ENCODE measurements at regions not wholly inside any gene's neighbourhood (a gene's known extent, or its start where the extent isn't known, plus 50 kb on each side); places are given as distances from the start of the nearest gene placed in this dataset.

DNA sequence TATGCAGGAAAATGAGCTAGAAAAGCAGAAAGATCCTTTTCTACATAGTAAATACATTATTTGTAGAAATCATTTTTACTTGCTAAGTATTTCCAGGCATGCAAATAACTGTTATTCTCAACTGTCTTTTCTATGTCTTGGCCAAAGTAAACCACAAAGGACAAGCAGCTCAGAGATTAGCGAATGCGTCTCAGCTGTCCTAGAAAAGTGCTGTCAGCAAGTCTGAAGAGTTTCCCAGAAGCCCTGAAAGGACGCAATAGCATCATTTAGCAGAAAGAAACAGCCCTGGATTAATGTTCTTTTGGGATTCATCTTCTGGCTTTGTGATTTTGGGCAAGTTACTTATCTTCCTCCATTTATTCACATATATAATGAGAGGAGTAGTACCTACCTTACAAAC, 100.3 kb downstream of the ZIC1 start:
- Histone ChIP-seq H3K79me2 (replicated peaks; ENCODE audit: insufficient read depth) (no peaks in the 10 kb centered on the region), H3K4me3 (no peak overlapping the region), H3K27me3 (ENCODE audit: insufficient read depth) (no peaks in the 10 kb centered on the region), H2AFZ (no peak overlapping the region), H3K9me2 (ENCODE audit: insufficient read depth) (no peaks in the 10 kb centered on the region), H3K27ac (ENCODE audit: low read depth) (no peak overlapping the region), H3K36me3 (ENCODE audit: insufficient read depth) (no peaks in the 10 kb centered on the region), H3K4me2 (no peak overlapping the region), H3K4me1 (ENCODE audit: insufficient read depth) (no peaks in the 10 kb centered on the region; the same call in 1 of the 2 replicates), H4K20me1 (replicated peaks; ENCODE audit: insufficient read depth) (no peaks in the 10 kb centered on the region), H3F3A (replicated peaks; ENCODE audit: low read depth) (no peaks in the 10 kb centered on the region)
- DNase-seq (ENCODE audit: low spot score) (no peak), ATAC-seq (no peak)
- Mint-ChIP-seq H3K4me1 (peaks cover 8% of the 10 kb centered on the region; the same call in 2 of the 3 replicates), H3K4me3 (no peak overlapping the region), H3K27ac (no peak overlapping the region), H3K9me3 (no peaks in the 10 kb centered on the region), H3K36me3 (ENCODE audit: low read depth) (no peaks in the 10 kb centered on the region), H3K27me3 (ENCODE audit: insufficient read depth, low read depth, poor library complexity) (no peaks in the 10 kb centered on the region)
- TF ChIP-seq, protein P1, sequence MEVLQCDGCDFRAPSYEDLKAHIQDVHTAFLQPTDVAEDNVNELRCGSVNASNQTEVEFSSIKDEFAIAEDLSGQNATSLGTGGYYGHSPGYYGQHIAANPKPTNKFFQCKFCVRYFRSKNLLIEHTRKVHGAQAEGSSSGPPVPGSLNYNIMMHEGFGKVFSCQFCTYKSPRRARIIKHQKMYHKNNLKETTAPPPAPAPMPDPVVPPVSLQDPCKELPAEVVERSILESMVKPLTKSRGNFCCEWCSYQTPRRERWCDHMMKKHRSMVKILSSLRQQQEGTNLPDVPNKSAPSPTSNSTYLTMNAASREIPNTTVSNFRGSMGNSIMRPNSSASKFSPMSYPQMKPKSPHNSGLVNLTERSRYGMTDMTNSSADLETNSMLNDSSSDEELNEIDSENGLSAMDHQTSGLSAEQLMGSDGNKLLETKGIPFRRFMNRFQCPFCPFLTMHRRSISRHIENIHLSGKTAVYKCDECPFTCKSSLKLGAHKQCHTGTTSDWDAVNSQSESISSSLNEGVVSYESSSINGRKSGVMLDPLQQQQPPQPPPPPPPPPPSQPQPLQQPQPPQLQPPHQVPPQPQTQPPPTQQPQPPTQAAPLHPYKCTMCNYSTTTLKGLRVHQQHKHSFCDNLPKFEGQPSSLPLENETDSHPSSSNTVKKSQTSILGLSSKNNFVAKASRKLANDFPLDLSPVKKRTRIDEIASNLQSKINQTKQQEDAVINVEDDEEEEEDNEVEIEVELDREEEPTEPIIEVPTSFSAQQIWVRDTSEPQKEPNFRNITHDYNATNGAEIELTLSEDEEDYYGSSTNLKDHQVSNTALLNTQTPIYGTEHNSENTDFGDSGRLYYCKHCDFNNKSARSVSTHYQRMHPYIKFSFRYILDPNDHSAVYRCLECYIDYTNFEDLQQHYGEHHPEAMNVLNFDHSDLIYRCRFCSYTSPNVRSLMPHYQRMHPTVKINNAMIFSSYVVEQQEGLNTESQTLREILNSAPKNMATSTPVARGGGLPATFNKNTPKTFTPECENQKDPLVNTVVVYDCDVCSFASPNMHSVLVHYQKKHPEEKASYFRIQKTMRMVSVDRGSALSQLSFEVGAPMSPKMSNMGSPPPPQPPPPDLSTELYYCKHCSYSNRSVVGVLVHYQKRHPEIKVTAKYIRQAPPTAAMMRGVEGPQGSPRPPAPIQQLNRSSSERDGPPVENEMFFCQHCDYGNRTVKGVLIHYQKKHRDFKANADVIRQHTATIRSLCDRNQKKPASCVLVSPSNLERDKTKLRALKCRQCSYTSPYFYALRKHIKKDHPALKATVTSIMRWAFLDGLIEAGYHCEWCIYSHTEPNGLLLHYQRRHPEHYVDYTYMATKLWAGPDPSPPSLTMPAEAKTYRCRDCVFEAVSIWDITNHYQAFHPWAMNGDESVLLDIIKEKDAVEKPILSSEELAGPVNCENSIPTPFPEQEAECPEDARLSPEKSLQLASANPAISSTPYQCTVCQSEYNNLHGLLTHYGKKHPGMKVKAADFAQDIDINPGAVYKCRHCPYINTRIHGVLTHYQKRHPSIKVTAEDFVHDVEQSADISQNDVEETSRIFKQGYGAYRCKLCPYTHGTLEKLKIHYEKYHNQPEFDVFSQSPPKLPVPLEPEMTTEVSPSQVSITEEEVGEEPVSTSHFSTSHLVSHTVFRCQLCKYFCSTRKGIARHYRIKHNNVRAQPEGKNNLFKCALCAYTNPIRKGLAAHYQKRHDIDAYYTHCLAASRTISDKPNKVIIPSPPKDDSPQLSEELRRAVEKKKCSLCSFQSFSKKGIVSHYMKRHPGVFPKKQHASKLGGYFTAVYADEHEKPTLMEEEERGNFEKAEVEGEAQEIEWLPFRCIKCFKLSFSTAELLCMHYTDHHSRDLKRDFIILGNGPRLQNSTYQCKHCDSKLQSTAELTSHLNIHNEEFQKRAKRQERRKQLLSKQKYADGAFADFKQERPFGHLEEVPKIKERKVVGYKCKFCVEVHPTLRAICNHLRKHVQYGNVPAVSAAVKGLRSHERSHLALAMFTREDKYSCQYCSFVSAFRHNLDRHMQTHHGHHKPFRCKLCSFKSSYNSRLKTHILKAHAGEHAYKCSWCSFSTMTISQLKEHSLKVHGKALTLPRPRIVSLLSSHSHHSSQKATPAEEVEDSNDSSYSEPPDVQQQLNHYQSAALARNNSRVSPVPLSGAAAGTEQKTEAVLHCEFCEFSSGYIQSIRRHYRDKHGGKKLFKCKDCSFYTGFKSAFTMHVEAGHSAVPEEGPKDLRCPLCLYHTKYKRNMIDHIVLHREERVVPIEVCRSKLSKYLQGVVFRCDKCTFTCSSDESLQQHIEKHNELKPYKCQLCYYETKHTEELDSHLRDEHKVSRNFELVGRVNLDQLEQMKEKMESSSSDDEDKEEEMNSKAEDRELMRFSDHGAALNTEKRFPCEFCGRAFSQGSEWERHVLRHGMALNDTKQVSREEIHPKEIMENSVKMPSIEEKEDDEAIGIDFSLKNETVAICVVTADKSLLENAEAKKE (CRISPR knock-in tag; IDR thresholded peaks at IDR 0.05): no peak
- TF ChIP-seq, protein P2, sequence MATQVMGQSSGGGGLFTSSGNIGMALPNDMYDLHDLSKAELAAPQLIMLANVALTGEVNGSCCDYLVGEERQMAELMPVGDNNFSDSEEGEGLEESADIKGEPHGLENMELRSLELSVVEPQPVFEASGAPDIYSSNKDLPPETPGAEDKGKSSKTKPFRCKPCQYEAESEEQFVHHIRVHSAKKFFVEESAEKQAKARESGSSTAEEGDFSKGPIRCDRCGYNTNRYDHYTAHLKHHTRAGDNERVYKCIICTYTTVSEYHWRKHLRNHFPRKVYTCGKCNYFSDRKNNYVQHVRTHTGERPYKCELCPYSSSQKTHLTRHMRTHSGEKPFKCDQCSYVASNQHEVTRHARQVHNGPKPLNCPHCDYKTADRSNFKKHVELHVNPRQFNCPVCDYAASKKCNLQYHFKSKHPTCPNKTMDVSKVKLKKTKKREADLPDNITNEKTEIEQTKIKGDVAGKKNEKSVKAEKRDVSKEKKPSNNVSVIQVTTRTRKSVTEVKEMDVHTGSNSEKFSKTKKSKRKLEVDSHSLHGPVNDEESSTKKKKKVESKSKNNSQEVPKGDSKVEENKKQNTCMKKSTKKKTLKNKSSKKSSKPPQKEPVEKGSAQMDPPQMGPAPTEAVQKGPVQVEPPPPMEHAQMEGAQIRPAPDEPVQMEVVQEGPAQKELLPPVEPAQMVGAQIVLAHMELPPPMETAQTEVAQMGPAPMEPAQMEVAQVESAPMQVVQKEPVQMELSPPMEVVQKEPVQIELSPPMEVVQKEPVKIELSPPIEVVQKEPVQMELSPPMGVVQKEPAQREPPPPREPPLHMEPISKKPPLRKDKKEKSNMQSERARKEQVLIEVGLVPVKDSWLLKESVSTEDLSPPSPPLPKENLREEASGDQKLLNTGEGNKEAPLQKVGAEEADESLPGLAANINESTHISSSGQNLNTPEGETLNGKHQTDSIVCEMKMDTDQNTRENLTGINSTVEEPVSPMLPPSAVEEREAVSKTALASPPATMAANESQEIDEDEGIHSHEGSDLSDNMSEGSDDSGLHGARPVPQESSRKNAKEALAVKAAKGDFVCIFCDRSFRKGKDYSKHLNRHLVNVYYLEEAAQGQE (IDR thresholded peaks at IDR 0.05; ENCODE audit: unreplicated experiment): no peak
- no peak for TF ChIP-seq POLR2AphosphoS5 (IDR thresholded peaks at IDR 0.05; ENCODE audit: low read depth)
- TF ChIP-seq ZNF331 (CRISPR knock-in tag; IDR thresholded peaks at IDR 0.05; ENCODE audit: low read depth): no peak
- TF ChIP-seq JUNB (IDR thresholded peaks at IDR 0.05; ENCODE audit: unreplicated experiment): no peak
- TF ChIP-seq EZH2phosphoT487 (IDR thresholded peaks at IDR 0.05; ENCODE audit: unreplicated experiment): no peak
- TF ChIP-seq, protein P3, sequence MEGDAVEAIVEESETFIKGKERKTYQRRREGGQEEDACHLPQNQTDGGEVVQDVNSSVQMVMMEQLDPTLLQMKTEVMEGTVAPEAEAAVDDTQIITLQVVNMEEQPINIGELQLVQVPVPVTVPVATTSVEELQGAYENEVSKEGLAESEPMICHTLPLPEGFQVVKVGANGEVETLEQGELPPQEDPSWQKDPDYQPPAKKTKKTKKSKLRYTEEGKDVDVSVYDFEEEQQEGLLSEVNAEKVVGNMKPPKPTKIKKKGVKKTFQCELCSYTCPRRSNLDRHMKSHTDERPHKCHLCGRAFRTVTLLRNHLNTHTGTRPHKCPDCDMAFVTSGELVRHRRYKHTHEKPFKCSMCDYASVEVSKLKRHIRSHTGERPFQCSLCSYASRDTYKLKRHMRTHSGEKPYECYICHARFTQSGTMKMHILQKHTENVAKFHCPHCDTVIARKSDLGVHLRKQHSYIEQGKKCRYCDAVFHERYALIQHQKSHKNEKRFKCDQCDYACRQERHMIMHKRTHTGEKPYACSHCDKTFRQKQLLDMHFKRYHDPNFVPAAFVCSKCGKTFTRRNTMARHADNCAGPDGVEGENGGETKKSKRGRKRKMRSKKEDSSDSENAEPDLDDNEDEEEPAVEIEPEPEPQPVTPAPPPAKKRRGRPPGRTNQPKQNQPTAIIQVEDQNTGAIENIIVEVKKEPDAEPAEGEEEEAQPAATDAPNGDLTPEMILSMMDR (conservative IDR thresholded peaks at IDR 0.05; ENCODE audit: low read depth in 2 of 2): no peak
- TF ChIP-seq EZH2 (IDR thresholded peaks at IDR 0.05; ENCODE audit: low read depth, unreplicated experiment): no peak
- no peak for TF ChIP-seq NANOG (IDR thresholded peaks at IDR 0.05; ENCODE audit: borderline replicate concordance)
- TF ChIP-seq, protein P4, sequence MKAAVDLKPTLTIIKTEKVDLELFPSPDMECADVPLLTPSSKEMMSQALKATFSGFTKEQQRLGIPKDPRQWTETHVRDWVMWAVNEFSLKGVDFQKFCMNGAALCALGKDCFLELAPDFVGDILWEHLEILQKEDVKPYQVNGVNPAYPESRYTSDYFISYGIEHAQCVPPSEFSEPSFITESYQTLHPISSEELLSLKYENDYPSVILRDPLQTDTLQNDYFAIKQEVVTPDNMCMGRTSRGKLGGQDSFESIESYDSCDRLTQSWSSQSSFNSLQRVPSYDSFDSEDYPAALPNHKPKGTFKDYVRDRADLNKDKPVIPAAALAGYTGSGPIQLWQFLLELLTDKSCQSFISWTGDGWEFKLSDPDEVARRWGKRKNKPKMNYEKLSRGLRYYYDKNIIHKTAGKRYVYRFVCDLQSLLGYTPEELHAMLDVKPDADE (IDR thresholded peaks at IDR 0.05): no peak
- no peak for TF ChIP-seq CREB1 (CRISPR knock-in tag; IDR thresholded peaks at IDR 0.05; ENCODE audit: low read depth)
- no peak for TF ChIP-seq ZNF114 (CRISPR knock-in tag; IDR thresholded peaks at IDR 0.05)
- no peak for TF ChIP-seq STAT1 (IDR thresholded peaks at IDR 0.05; ENCODE audit: unreplicated experiment)

Measured in GM23338 (cell line).